ENCODE measurements at regions not wholly inside any gene's neighbourhood (a gene's known extent, or its start where the extent isn't known, plus 50 kb on each side); places are given as distances from the start of the nearest gene placed in this dataset.
A peak's percentile ranks its signal among the peaks of the same experiment; 100 is the strongest.

DNA sequence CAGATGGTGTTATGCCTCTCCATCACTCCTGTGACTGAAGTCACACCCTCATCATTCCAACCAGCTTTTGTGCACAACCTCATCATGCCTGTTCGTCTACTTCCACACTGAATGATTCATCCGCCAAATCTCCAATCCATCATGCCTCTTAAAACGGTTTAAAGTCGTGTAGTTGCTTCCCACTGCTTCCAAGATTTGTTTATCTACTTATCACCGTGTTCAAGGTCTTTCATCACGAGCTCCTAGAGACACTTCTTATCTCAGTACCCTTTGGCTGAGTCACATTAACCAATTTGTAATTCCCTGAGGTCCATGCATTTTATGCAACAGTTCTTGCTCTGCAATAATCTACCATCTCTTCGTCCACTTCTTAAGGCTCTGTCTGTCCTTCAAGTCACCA, 592.3 kb upstream of the ID2 start:
- in situ Hi-C loops (cut with HindIII; ENCODE audit: low pct_unique_long_range_greater_than_20kb, low sequenced_read_pairs), result no loop called here
- DNase-seq (ENCODE audit: low read depth in 1 of 2, low spot score in 1 of 2), result no peak
- TF ChIP-seq JUND (IDR thresholded peaks at IDR 0.05; ENCODE audit: low read depth), result no peak

DNA sequence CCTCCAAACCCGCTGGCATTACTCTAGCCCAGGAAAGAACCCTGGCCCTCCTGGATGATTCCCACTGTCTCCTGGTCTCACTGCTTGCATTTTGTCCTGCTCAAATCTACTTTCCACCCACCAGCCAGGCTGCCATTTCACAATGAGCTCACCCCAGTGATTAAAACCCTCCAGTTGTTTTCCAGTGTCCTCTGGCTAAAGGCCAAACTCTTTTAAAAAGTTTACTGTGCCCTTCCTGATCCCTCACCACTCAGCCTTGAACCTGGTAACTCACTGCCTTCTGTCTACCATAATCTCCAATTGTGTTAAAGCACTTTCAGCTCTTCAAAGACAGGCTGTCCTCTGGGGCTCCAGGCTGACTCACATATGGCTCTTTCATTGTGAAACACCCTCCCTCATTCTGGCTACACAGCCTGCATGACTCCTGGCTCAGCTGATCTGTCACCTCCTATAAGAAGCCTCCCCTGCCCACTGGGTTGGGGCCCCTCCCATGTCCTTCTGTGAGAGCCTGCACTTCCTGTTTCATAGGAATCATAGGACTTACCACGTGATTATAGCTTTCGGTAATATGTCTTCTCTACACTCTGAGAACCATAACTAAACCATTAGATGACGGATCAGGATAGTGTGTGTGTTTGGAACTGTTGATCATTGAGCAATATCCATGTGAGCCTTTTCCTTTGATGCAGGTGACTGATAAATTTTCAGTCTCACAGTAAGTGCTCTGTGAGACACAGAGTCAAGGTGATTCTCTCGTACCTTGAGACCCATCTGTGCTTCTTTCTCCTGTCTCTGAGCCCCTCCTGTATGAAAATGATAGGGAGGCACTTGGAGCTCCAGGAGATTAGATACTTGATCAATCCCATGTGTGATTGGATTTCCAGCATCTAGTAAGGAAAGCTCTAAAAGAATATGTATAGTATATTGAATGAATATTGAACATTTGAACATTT, 590.8 kb upstream of the ID2 start:
- in situ Hi-C loops (cut with HindIII; ENCODE audit: low pct_unique_long_range_greater_than_20kb, low sequenced_read_pairs), result no loop called here
- TF ChIP-seq JUND (IDR thresholded peaks at IDR 0.05; ENCODE audit: low read depth), result no peak
- peak in 1 of 2 experiments; percentile 36 for DNase-seq (ENCODE audit: low read depth in 1 of 2, low spot score in 1 of 2)

DNA sequence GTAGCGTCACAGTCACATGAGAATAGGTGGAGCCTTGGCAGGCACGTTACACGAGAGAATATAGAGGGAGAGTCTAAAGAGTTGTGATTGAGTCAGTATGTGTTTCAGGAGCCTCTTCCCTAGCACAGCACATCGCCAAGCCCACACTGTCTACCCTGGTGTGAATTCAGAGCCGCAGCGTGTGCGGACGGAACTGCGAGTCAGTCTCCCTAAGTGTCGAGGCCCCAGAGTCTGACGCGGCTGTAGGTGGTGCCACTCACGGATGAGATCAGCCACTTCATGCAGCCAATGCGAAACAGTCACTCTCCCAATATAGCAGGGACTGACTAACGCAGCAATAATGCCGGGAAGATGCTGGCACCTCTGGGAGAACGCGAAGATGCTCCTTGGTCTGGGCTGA, 587.3 kb upstream of the ID2 start:
- in situ Hi-C loops (cut with HindIII; ENCODE audit: low pct_unique_long_range_greater_than_20kb, low sequenced_read_pairs), result no loop called here
- DNase-seq (ENCODE audit: low read depth in 1 of 2, low spot score in 1 of 2), result no peak
- TF ChIP-seq JUND (IDR thresholded peaks at IDR 0.05; ENCODE audit: low read depth), result no peak

DNA sequence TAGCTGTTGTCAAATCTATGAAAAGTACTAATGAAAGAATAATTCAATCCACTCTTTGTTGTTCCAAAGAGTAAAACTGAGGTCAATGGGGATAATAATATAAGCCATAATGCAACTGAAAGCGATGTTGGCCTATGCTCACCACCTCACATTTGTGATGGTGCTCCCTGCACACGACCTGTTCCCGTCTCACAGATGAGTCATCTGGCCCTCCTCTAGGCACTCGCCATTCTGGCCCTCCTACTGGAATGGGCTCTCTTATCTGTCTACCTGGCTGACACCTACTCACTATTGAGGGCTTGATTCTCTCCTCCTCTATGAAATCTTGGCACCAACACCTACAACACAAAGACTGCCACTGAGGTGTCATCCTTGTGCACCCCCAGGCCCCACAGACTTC, 585.9 kb upstream of the ID2 start:
- no peak for DNase-seq (ENCODE audit: low read depth in 1 of 2, low spot score in 1 of 2)
- in situ Hi-C loops (cut with HindIII; ENCODE audit: low pct_unique_long_range_greater_than_20kb, low sequenced_read_pairs), result no loop called here
- no peak for TF ChIP-seq JUND (IDR thresholded peaks at IDR 0.05; ENCODE audit: low read depth)

GRCh38 chr2:8096484-8096883, 585.4 kb upstream of the ID2 start:
- TF ChIP-seq JUND (IDR thresholded peaks at IDR 0.05; ENCODE audit: low read depth), result no peak
- in situ Hi-C loops (cut with HindIII; ENCODE audit: low pct_unique_long_range_greater_than_20kb, low sequenced_read_pairs), result no loop called here
- no peak for DNase-seq (ENCODE audit: low read depth in 1 of 2, low spot score in 1 of 2)

DNA sequence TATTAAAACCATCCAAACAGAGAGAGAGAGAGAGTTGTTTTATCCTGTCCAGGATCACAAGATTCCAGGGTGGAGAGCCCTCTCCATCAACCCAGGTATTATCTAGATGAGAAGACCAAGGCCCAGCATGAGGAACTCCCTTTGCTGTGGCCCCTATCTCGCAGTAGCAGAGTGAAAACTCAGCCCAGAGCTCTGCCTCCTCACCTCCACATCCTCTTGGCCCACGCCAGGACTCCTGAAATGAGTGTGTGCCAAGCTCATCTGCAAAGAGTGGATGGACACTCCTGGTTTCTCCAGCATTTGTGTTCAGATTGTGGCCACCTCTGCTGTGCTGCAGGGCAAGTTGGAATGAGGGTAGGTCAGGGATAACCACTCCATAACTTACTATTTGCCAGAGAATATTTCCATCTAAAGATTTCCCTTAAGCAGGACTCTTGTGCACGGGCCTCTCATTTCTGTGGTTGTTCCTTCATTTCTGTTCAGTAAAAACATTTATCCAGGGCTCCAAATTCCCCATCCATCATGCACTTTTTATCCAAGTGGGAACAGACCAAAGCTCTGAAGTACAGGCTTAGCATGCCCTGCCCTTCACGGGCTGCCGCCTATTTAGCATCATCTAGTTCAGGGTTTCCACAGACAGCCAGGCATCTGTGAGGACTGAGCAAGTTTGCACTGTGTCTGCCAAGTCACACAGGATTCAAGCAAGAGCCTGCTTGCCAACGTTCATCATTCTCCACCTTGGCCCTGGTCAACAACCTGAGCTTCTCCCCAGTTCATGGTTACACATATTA, 583.2 kb upstream of the ID2 start:
- in situ Hi-C loops (cut with HindIII; ENCODE audit: low pct_unique_long_range_greater_than_20kb, low sequenced_read_pairs), result no loop called here
- no peak for DNase-seq (ENCODE audit: low read depth in 1 of 2, low spot score in 1 of 2)
- no peak for TF ChIP-seq JUND (IDR thresholded peaks at IDR 0.05; ENCODE audit: low read depth)

DNA sequence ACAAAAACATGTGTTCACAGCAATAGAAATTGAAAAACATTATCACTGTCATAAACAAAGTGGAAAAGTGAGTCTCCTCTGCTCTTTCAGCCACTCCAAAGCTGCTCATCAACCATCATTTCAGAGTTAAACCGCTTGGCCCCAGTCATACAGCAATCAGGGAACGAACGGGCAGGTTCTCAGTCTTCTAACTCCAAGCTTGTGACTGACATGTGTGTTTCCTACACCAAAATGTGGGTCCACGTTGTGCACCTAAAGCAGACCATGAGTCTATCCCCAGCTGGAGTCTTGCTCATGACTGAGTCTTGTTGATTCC, 582.6 kb upstream of the ID2 start:
- DNase-seq (ENCODE audit: low read depth in 1 of 2, low spot score in 1 of 2), result no peak
- no peak for TF ChIP-seq JUND (IDR thresholded peaks at IDR 0.05; ENCODE audit: low read depth)
- in situ Hi-C loops (cut with HindIII; ENCODE audit: low pct_unique_long_range_greater_than_20kb, low sequenced_read_pairs), result no loop called here

GRCh38 chr2:8101614-8102277, 580.1 kb upstream of the ID2 start:
- DNase-seq (ENCODE audit: low read depth in 1 of 2, low spot score in 1 of 2), result no peak
- in situ Hi-C loops (cut with HindIII; ENCODE audit: low pct_unique_long_range_greater_than_20kb, low sequenced_read_pairs), result no loop called here
- TF ChIP-seq JUND (IDR thresholded peaks at IDR 0.05; ENCODE audit: low read depth), result no peak

GRCh38 chr2:8102470-8102869, 579.4 kb upstream of the ID2 start:
- in situ Hi-C loops (cut with HindIII; ENCODE audit: low pct_unique_long_range_greater_than_20kb, low sequenced_read_pairs), result no loop called here
- no peak for DNase-seq (ENCODE audit: low read depth in 1 of 2, low spot score in 1 of 2)
- TF ChIP-seq JUND (IDR thresholded peaks at IDR 0.05; ENCODE audit: low read depth), result no peak

GRCh38 chr2:8103085-8103708, 578.7 kb upstream of the ID2 start:
- TF ChIP-seq JUND (IDR thresholded peaks at IDR 0.05; ENCODE audit: low read depth), result no peak
- in situ Hi-C loops (cut with HindIII; ENCODE audit: low pct_unique_long_range_greater_than_20kb, low sequenced_read_pairs), result no loop called here
- no peak for DNase-seq (ENCODE audit: low read depth in 1 of 2, low spot score in 1 of 2)

- no peak for TF ChIP-seq JUND (IDR thresholded peaks at IDR 0.05; ENCODE audit: low read depth)
- in situ Hi-C loops (cut with HindIII; ENCODE audit: low pct_unique_long_range_greater_than_20kb, low sequenced_read_pairs), result no loop called here
- DNase-seq (ENCODE audit: low read depth in 1 of 2, low spot score in 1 of 2), result no peak
Measured at GRCh38 chr2:8107150-8107549, 574.7 kb upstream of the ID2 start.

- TF ChIP-seq JUND (IDR thresholded peaks at IDR 0.05; ENCODE audit: low read depth), result no peak
- peak in 1 of 2 experiments; percentile 23 for DNase-seq (ENCODE audit: low read depth in 1 of 2, low spot score in 1 of 2)
- in situ Hi-C loops (cut with HindIII; ENCODE audit: low pct_unique_long_range_greater_than_20kb, low sequenced_read_pairs), result no loop called here
Measured at GRCh38 chr2:8107621-8108378, 574.1 kb upstream of the ID2 start.

Data from T47D (cell line).